Lower lobe of right lung (tissue), 2 donors: ENCODE measurements at regions not wholly inside any gene's neighbourhood (a gene's known extent, or its start where the extent isn't known, plus 50 kb on each side); places are given as distances from the start of the nearest gene placed in this dataset.

Experiments
- ATAC-seq, 2 donors: fragments of 200-7000 bp; cut with Tn5 transposase; one replicate each; pipeline ENCODE4 v1.9.1; 2020 to 2022; ENCODE audit warnings: mild to moderate bottlenecking in 2 of 2, moderate library complexity in 2 of 2
- DNase-seq: peaks from one replicate; pipeline ENCODE4 v3.0.0-alpha.2; 2020
- H3K27ac ChIP-seq: fragments of 200-600 bp; one replicate; pipeline ENCODE4 v1.8.0; 2022
- H3K27me3 ChIP-seq: fragments of 200-600 bp; one replicate; pipeline ENCODE4 v1.8.0; 2022; ENCODE audit warnings: low read depth
- H3K36me3 ChIP-seq: fragments of 200-600 bp; one replicate; pipeline ENCODE4 v1.8.0; 2022; ENCODE audit warnings: mild to moderate bottlenecking
- H3K4me1 ChIP-seq: fragments of 200-600 bp; one replicate; pipeline ENCODE4 v1.8.0; 2022
- H3K4me3 ChIP-seq: fragments of 200-600 bp; one replicate; pipeline ENCODE4 v1.8.0; 2022; ENCODE audit warnings: mild to moderate bottlenecking
- H3K9me3 ChIP-seq: fragments of 200-600 bp; one replicate; pipeline ENCODE4 v1.8.0; 2022
- intact Hi-C: fragments of 100-400 bp; cut with DNase I; formaldehyde crosslinking; loops from one replicate; pipeline ENCODE4 v1.11.0; 2022
- TF ChIP-seq, protein P1 (sequence below): fragments of 200-600 bp; IDR thresholded peaks from one replicate; pipeline ENCODE4 v1.8.0; 2022; ENCODE audit warnings: antibody characterized with exemption, mild to moderate bottlenecking
- donor health status: DM: no; HTN: yes; CAD: no; lungs with severe emphysema.

- H3K4me1 ChIP-seq = no peaks in the 10 kb centered on the region
- H3K27me3 ChIP-seq = no peaks in the 10 kb centered on the region
- TF ChIP-seq, protein P1, sequence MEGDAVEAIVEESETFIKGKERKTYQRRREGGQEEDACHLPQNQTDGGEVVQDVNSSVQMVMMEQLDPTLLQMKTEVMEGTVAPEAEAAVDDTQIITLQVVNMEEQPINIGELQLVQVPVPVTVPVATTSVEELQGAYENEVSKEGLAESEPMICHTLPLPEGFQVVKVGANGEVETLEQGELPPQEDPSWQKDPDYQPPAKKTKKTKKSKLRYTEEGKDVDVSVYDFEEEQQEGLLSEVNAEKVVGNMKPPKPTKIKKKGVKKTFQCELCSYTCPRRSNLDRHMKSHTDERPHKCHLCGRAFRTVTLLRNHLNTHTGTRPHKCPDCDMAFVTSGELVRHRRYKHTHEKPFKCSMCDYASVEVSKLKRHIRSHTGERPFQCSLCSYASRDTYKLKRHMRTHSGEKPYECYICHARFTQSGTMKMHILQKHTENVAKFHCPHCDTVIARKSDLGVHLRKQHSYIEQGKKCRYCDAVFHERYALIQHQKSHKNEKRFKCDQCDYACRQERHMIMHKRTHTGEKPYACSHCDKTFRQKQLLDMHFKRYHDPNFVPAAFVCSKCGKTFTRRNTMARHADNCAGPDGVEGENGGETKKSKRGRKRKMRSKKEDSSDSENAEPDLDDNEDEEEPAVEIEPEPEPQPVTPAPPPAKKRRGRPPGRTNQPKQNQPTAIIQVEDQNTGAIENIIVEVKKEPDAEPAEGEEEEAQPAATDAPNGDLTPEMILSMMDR = no peak
- ATAC-seq (no peak), DNase-seq (no peak)
- H3K27ac ChIP-seq = no peak overlapping the region
- no peaks in the 10 kb centered on the region for H3K9me3 ChIP-seq
- H3K36me3 ChIP-seq = no peaks in the 10 kb centered on the region
- intact Hi-C loops = no loop called here
- H3K4me3 ChIP-seq = no peak overlapping the region
Measured at GRCh38 chr6:63449714-63450113, 122.6 kb upstream of the LOC128125822 start.

DNA sequence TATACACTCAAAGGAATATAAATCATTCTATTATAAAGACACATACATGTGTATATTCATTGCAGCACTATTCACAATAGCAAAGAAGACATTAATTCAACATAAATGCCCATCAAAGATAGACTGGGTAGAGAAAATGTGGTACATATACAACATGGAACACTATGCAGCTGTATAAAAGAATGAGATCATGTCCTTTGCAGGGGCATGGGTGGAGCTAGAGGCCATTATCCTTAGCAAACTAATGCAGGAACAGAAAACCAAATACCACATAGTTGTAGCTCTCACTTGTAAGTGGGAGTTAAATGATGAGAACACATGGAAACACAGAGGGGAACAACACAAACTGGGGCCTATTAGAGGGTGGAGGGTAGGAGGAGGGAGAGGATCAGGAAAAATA lies 121.0 kb upstream of the LOC128125822 start:
- DNase-seq (no peak), ATAC-seq (no peak)
- H3K27me3 ChIP-seq = no peaks in the 10 kb centered on the region
- TF ChIP-seq, protein P1 = no peak
- no peaks in the 10 kb centered on the region for H3K9me3 ChIP-seq
- no peaks in the 10 kb centered on the region for H3K4me1 ChIP-seq
- intact Hi-C loops = no loop called here
- no peak overlapping the region for H3K4me3 ChIP-seq
- H3K27ac ChIP-seq = no peak overlapping the region
- H3K36me3 ChIP-seq = no peaks in the 10 kb centered on the region

DNA sequence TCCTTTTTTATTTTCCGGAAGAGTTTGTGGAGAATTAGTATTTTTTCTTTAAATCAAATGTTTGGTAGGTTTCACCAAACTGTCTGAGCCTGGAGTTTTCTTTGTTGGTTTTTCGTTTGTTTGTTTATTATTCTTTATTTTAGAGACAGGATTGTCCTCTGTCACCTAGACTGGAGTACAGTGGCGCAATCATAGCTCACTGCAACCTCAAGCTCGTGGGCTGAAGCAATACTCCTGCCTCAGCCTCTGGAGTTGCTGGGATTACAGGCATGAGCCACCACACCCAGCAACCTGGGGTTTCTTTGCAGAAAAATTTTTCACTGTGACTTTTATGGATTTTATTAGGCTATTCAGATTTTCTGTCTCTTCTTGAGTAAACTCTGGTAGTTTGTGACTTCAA lies 120.2 kb upstream of the LOC128125822 start:
- no peaks in the 10 kb centered on the region for H3K9me3 ChIP-seq
- no peak overlapping the region for H3K4me3 ChIP-seq
- TF ChIP-seq, protein P1 = no peak
- DNase-seq (no peak), ATAC-seq (peak in 1 of 2 donors; percentile 76)
- H3K27me3 ChIP-seq = no peaks in the 10 kb centered on the region
- no peaks in the 10 kb centered on the region for H3K36me3 ChIP-seq
- H3K4me1 ChIP-seq = no peaks in the 10 kb centered on the region
- H3K27ac ChIP-seq = no peak overlapping the region
- intact Hi-C loops = no loop called here

GRCh38 chr6:63456734-63457133 lies 115.5 kb upstream of the LOC128125822 start:
- intact Hi-C loops = no loop called here
- DNase-seq (no peak), ATAC-seq (no peak)
- TF ChIP-seq, protein P1 = no peak
- Histone ChIP-seq H3K27me3 (no peaks in the 10 kb centered on the region), H3K4me3 (no peak overlapping the region), H3K9me3 (no peaks in the 10 kb centered on the region), H3K4me1 (peaks cover 3% of the 10 kb centered on the region), H3K36me3 (no peaks in the 10 kb centered on the region), H3K27ac (no peak overlapping the region)

DNA sequence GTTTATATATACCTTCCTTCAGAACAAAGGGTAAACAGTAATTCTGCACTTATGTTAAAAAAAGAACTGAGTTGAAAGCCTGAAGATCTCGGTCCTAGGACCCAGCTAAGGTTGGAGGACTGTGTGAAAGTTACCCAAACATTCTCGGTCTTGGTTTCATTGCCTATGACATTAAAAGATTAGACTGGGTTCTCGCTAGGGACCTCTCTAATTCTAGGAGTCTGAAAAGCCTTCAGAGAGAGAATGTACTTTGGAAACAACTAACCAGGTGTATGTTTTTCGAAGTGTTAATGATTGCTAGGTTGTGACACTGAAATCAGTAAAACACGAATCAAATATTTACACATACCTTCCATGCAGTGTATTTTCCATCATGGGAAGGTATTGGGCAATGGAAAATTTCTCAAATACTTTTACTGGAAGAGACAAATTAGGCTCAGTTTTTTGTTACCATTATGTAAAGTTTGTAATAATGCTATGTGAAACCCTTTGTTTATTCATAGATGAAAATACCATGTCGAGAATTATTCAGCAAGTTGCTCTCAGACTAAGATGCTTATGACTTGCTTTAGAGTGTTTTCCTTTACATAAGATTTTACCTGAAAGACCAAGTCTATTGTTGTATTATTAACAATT lies 113.7 kb upstream of the LOC128125822 start:
- Histone ChIP-seq H3K9me3 (no peaks in the 10 kb centered on the region), H3K27me3 (no peaks in the 10 kb centered on the region), H3K4me1 (peaks cover 3% of the 10 kb centered on the region), H3K36me3 (no peaks in the 10 kb centered on the region), H3K27ac (peak overlapping the region; percentile 77), H3K4me3 (no peak overlapping the region)
- DNase-seq = no peak
- TF ChIP-seq, protein P1 = no peak
- intact Hi-C loops = no loop called here
- peak; percentile 90 to 95 for ATAC-seq

DNA sequence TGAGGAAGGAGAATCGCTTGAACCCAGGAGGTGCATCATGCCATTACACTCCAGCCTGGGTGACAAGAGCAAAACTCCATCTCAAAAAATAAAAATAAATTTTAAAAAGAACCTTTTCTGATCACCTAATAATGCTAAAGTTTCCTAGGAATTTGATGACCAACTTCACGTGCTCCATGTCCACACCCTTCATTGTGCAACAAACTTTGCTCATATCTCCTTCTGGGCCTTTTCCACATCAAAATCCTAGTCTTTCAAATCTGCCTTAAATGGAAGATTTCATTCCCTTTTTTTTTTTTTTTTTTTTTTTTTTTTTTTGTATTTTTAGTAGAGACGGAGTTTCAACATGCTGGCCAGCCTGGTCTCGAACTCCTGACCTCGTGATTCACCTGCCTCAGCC lies 112.5 kb upstream of the LOC128125822 start:
- no peak overlapping the region for H3K27ac ChIP-seq
- no peaks in the 10 kb centered on the region for H3K9me3 ChIP-seq
- no peaks in the 10 kb centered on the region for H3K27me3 ChIP-seq
- ATAC-seq (no peak), DNase-seq (no peak)
- intact Hi-C loops = no loop called here
- H3K36me3 ChIP-seq = no peaks in the 10 kb centered on the region
- peaks cover 3% of the 10 kb centered on the region for H3K4me1 ChIP-seq
- TF ChIP-seq, protein P1 = no peak
- H3K4me3 ChIP-seq = no peak overlapping the region
